NCI-H1092 treated with DMSO at 0.1 percent for 48 hours (cell line): ENCODE measurements at regions not wholly inside any gene's neighbourhood (a gene's known extent, or its start where the extent isn't known, plus 50 kb on each side); places are given as distances from the start of the nearest gene placed in this dataset.
A peak's percentile ranks its signal among the peaks of the same experiment; 100 is the strongest.
"Not testable (repeated sequence)": the region's sequence is repeated elsewhere in the genome, so short reads cannot be mapped to it uniquely, and the experiment has no call there.

ENCODE experiments used
- DNase-seq: peaks from one replicate; lab custom pipeline; 2025; lab: John Stamatoyannopoulos, UW

GRCh38 chr2:234374736-234375135, 122.1 kb downstream of the ARL4C start:
- no peak for DNase-seq

DNA sequence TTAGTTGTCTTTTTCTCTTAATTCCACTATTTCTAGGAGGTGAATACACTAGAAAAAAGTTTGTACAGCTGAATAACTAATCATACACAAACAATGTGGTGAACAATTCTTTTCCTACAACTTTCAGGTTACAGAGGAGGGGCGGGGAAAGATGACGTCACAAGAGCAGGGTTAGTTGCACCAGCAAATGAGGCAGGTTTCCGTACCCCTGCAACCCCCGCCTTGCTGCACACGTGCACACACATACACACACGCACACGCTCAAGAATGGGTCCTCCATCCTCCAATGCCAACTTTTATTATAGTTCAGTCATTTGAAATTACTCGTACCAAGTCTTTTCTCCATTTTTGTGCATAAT, 122.8 kb downstream of the ARL4C start:
- DNase-seq: no peak

DNA sequence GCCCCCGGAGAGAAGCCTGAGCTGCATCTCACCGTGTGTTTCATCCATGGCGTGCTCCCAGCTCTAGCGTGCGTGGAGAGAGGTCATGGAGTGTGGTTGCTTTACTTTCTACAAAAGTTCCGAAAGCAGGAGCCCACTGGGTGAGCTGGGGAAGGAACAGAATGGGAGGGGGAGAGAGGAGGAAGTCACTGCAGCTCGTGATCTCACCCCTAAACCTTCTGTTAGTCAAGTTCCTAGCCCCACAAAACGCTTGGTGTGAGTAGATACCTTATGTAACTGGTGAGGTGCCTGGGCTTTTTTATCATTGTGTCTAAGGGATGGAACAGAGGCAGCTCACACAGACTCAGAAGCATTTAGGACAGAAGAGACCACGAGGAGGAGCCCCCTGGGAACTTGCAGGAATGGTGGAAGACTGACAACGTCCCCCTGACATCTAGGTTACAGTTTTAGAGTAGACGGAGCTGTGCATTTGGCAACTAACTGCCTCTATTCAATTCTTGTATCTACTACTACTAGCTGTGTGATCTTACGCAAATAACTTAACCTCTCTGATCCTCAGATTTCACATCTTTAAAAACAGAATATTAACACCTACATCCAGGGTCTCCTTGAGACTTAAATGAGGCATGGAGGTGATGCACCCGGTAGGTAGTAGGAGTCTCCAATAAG, 123.3 kb downstream of the ARL4C start:
- no peak for DNase-seq

DNA sequence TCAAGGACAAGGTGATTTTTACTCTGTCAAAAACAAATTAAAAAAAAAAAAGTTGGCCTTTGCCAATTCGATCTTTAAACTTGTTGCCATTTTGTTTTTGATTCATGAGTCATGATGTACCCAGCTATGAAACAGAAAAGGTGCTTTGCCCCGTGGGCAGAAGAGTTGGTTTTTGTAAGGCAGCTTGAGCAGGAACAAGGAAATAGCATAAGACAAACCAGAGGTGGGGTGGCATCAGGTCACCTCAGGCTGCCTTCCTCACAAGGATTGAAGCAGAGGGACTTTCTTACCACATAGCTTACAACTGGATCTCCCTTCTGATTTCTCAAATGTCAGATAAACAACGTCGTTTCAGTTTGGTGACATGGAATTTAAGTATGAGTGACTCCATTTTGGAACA, 123.8 kb downstream of the ARL4C start:
- no peak for DNase-seq

GRCh38 chr2:234372506-234372905, 124.4 kb downstream of the ARL4C start:
- DNase-seq: no peak

GRCh38 chr2:234368861-234369261, 128.0 kb downstream of the ARL4C start:
- no peak for DNase-seq

DNA sequence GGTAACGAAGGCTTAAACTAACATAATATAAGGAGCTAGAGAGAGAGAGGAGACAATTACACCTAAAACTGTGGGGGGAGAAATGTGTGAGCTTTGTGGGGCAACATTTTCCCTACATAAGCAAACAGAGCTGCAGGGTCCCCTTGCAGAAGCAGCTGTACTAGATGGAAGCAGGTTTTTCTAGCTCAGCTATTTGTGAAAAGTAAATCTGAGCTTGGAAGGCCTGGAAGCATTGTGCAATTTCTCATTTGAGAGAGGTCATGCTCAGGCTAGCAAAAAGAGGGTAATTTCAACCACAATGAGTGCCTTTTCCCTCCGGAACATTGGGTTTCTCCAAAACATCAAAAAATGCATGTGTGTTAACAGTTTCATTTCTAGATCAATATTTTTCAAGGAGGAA, 130.0 kb downstream of the ARL4C start:
- no peak for DNase-seq

DNA sequence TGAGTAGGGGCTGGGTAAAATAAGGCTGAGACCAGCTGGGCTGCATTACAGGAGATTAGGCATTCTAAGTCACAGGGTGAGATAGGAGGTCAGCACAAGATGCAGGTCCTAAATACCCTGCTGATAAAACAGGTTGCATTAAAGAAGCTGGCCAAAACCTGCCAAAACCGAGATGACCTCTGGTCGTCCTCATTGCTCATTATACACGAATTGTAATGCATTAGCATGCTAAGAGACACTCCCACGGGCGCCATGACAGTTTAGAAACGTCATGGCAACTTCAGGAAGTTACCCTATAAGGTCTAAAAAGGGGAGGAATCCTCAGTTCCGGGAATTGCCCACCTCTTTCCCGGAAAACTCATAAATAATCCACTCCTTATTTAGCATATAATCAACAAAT, 132.2 kb downstream of the ARL4C start:
- DNase-seq: no peak

DNA sequence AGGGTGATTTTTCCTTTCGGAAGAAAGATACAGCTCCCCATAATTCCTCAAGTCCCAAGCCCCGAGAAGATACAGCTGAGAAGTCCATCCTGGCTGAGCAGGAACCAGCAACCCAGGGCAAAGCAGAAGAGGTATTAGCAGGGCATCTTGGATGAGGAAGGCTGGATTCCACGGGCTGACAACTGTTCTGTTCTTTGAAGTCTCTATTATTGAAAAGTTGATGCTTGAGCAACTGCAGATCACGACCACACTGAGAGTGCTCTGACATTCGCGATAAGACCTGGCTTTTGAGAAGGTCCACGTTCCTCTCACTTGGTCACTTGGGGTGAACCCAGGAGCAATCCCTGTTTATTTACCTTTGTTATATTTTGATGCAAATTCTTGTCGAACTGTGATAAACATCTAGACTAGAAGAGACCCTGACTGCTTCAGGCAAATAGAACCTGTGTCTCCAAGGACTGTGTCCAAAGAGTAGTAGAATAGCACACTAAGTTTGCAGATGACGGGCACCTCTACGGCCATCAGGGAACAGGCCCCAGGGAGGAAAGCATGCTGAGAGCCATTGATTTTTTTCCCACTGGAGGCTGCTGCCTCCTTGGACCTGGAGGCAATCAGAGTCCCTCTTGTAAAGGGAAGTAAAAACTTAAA, 133.1 kb downstream of the ARL4C start:
- no peak for DNase-seq

DNA sequence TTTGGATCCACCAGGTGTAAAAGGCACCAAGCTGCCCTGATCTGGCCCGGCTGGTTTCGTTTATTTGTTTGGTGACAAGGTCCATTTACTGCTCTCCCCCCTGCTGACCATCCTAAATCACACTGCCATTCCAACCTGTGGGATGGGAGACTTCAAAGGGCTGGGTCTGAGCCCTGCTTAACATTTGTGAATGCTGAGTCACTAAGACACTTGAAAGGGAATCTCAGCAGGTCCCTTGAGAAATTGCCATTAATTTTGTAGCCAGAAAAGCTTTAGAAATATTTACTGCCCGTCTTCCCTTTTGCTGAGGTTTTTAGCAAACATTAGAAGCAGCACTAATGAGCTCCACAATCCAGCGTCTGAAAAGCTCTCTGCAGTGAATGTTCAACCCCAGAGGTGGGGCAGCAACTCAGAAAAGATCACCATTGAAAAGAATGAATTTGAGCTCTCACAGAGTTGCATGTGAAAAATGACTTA, 133.8 kb downstream of the ARL4C start:
- peak; percentile 62 for DNase-seq

- DNase-seq: not testable (repeated sequence)
These were observed 136.4 kb downstream of the ARL4C start for GRCh38 chr2:234360313-234360975.

DNA sequence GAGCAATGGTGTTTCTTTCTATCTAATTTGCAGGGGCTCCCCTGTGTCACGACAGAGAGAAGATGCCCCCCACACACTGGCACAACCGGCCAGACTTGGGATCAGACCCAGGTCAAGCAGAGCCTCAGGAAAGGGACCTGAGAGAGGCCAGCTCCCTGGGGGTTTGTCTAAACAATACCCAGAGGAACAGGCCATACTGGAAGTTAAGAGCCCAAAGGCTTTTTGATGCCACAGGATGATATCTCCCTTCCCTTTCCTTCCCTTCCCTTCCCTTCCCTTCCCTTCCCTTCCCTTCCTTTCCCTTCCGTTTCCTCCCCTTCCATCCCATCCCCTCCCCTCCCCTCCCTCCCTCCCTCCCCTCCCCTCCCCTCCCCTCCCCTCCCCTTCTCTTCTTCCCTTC, 139.2 kb downstream of the ARL4C start:
- no peak for DNase-seq

DNA sequence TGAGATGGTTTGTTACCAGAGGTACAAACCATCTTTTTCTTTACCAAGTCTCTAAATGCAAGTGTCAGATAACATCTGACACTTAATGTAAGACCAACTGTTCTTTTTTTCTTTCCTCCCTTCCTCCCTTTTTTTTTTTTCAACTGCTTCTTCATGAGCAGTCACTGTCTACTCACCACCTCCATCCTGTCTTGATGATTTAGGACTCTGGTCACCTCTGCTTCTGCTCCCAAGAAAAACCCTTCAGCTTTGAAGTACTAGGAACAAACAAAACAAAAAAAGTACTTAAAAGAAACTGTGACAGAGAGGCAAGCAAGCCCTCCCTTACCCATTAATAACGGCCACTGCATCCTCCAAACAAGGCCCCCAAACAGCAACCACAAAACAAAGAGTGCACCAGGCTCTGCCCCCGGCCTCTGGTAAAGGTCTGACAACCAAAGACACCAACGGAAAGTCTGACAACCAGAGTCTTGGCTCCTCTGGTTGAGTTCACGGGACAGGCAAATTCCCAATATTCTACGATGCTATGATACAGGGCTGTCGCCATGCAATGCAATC, 141.0 kb downstream of the ARL4C start:
- DNase-seq: no peak

- no peak for DNase-seq
These were observed 141.7 kb downstream of the ARL4C start for GRCh38 chr2:234355021-234355720.

DNA sequence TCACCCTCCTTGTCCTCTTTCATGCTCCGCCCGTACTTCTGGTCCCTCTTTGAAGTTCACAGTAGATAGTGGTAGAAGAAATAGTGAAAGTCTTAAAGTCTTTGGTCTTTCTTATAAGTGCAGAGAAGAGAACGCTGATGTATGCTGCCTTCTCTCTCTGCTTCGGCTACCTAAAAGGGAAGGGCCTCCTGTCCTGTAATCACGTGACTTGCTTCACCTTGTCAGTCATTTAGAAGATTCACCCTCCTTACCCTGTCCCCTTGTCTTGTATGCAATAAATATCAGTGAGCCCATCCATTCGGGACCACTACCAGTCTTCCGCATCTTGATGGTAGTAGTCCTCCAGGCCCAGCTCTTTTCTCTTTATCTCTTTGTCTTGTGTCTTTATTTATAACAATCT, 144.6 kb downstream of the ARL4C start:
- DNase-seq: no peak

DNA sequence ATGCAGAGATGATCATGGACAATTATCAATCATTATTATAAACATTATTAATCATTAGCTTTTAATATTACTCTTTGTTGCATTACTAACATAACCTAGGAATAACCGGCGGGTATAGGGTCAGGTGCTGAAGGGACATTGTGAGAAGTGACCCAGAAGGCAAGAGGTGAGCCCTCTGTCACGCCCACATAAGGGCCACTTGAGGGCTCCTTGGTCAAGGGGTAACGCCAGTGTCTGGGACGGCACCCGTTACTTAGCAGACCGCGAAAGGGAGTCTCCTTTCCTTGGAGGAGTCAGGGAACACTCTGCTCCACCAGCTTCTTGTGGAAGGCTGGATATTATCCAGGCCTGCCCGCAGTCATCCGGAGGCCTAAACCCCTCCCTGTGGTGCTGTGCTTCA, 145.0 kb downstream of the ARL4C start:
- not testable (repeated sequence) for DNase-seq

- DNase-seq: no peak
These were observed 148.8 kb downstream of the ARL4C start for GRCh38 chr2:234348081-234348480.

- no peak for DNase-seq
These were observed 151.0 kb downstream of the ARL4C start for GRCh38 chr2:234345921-234346320.

- DNase-seq: no peak
These were observed 152.9 kb downstream of the ARL4C start for GRCh38 chr2:234344012-234344411.

GRCh38 chr2:234343372-234343771, 153.5 kb downstream of the ARL4C start:
- DNase-seq: no peak

DNA sequence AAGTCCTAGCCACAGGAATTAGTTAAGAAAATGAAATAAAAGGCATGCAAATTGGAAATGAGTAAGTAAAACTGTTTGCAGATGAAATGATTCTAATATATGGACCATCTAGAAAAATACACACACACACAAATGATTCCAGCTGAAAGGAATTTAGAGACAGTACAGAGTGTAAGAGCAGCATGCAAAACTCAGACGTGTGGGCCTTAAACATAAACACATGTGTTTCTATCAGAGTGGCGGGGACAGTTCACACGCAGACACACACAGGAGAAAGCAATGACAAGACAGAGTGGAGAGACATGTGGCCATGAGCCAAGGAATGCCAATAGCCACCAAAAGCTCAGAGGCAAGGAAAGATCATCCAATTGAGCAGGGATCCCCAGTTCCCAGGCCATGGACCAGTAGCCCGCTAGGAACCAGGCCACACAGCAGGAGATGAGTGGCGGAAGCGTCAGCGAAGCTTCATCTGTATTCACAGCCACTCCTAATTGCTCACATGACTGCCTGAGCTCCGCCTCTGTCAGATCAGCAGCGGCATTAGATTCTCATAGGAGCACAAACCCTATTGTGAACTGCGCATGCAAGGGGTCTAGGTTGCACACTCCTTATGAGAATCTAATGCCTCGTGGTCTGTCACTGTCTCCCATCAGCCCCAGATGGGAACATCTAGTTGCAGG, 155.4 kb downstream of the ARL4C start:
- DNase-seq: no peak

- no peak for DNase-seq
These were observed 157.4 kb downstream of the ARL4C start for GRCh38 chr2:234339501-234339900.
